ENCODE measurements at regions not wholly inside any gene's neighbourhood (a gene's known extent, or its start where the extent isn't known, plus 50 kb on each side); places are given as distances from the start of the nearest gene placed in this dataset.

DNA sequence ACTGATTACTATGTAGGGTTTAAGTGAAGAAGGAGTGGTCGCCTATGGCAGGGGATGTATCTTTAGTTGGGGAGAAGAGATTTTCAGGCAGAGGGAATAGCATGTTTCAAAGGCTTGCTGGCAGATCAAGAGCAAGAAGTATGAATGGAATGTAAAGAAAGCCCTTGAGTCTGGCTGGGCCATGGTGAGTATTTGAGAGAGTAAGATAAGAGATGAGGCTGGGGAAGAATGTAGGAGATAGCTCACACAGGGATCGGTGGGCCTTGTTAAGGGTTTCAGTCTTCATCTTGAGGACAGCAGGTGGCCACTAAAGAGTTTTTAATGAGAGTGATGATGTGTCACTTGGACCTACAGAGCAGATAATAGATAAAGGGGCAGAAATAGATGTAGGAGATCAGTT is 319.1 kb upstream of the RPS6KA3 start:
- no peaks in the 10 kb centered on the region for H3K27me3 ChIP-seq (replicated peaks; ENCODE audit: control insufficient read depth, insufficient read depth, low read length)
- Mint-ChIP-seq H3K27ac (ENCODE audit: unreplicated experiment) (peak overlapping the region; percentile 78), H3K9me3 (ENCODE audit: unreplicated experiment) (peaks cover 4% of the 10 kb centered on the region), H3K27me3 (ENCODE audit: insufficient read depth, unreplicated experiment) (no peaks in the 10 kb centered on the region), H3K4me3 (ENCODE audit: unreplicated experiment) (peak overlapping the region; percentile 19), H3K36me3 (ENCODE audit: insufficient read depth, unreplicated experiment) (peaks cover 6% of the 10 kb centered on the region), H3K4me1 (ENCODE audit: low read depth, unreplicated experiment) (peaks cover 14% of the 10 kb centered on the region)
- CTCF ChIA-PET: no interaction called here
- TF ChIP-seq, protein P1, sequence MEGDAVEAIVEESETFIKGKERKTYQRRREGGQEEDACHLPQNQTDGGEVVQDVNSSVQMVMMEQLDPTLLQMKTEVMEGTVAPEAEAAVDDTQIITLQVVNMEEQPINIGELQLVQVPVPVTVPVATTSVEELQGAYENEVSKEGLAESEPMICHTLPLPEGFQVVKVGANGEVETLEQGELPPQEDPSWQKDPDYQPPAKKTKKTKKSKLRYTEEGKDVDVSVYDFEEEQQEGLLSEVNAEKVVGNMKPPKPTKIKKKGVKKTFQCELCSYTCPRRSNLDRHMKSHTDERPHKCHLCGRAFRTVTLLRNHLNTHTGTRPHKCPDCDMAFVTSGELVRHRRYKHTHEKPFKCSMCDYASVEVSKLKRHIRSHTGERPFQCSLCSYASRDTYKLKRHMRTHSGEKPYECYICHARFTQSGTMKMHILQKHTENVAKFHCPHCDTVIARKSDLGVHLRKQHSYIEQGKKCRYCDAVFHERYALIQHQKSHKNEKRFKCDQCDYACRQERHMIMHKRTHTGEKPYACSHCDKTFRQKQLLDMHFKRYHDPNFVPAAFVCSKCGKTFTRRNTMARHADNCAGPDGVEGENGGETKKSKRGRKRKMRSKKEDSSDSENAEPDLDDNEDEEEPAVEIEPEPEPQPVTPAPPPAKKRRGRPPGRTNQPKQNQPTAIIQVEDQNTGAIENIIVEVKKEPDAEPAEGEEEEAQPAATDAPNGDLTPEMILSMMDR (IDR thresholded peaks at IDR 0.05; ENCODE audit: insufficient read depth in 1 of 2, low read depth in 1 of 2, low read length in 1 of 2, severe bottlenecking in 1 of 2, unreplicated experiment in 1 of 2): no peak
- peak; percentile 39 to 65 for DNase-seq
- intact Hi-C loops (cut with micrococcal nuclease; ENCODE audit: unreplicated experiment): no loop called here
- H3K4me3 ChIP-seq (ENCODE audit: low read depth, low read length): no peak overlapping the region
- BruUV-seq (replicated peaks): no TSS peak
- H3K4me1 ChIP-seq: peaks cover 22% of the 10 kb centered on the region
- H3K36me3 ChIP-seq (ENCODE audit: control insufficient read depth, insufficient read depth, low read length): no peaks in the 10 kb centered on the region
- POLR2A ChIA-PET: no interaction called here
- H3K9me3 ChIP-seq: no peaks in the 10 kb centered on the region

DNA sequence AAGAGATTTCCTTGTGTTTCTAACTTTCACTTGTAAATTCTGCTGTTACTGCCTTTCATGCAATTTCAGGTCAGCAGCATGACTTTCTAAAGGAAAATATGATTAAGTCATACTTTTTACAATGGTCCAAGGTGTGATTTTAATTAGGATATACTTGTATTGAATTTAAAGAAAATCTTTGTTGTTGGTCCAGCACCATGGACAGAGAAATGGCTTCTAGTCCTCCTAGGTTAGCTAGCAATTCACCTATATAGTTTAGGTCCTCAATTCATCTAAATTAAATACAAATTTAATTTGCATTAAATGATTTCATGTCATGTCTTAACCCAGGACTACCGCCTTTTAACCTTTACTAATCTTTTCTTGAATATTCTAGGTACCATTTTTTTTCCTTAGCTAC is 304.9 kb upstream of the RPS6KA3 start:
- Mint-ChIP-seq H3K9me3 (ENCODE audit: unreplicated experiment) (no peaks in the 10 kb centered on the region), H3K36me3 (ENCODE audit: insufficient read depth, unreplicated experiment) (no peaks in the 10 kb centered on the region), H3K27ac (ENCODE audit: unreplicated experiment) (no peak overlapping the region), H3K4me1 (ENCODE audit: low read depth, unreplicated experiment) (no peaks in the 10 kb centered on the region), H3K27me3 (ENCODE audit: insufficient read depth, unreplicated experiment) (no peaks in the 10 kb centered on the region), H3K4me3 (ENCODE audit: unreplicated experiment) (no peak overlapping the region)
- no peaks in the 10 kb centered on the region for H3K27me3 ChIP-seq (replicated peaks; ENCODE audit: control insufficient read depth, insufficient read depth, low read length)
- H3K4me1 ChIP-seq: no peaks in the 10 kb centered on the region
- H3K4me3 ChIP-seq (ENCODE audit: low read depth, low read length): no peak overlapping the region
- intact Hi-C loops (cut with micrococcal nuclease; ENCODE audit: unreplicated experiment): no loop called here
- no peaks in the 10 kb centered on the region for H3K36me3 ChIP-seq (ENCODE audit: control insufficient read depth, insufficient read depth, low read length)
- TF ChIP-seq, protein P1 (IDR thresholded peaks at IDR 0.05; ENCODE audit: insufficient read depth in 1 of 2, low read depth in 1 of 2, low read length in 1 of 2, severe bottlenecking in 1 of 2, unreplicated experiment in 1 of 2): no peak
- ChIA-PET POLR2A (no interaction called here), CTCF (no interaction called here)
- no TSS peak for BruUV-seq (replicated peaks)
- H3K9me3 ChIP-seq: no peaks in the 10 kb centered on the region
- DNase-seq: no peak

DNA sequence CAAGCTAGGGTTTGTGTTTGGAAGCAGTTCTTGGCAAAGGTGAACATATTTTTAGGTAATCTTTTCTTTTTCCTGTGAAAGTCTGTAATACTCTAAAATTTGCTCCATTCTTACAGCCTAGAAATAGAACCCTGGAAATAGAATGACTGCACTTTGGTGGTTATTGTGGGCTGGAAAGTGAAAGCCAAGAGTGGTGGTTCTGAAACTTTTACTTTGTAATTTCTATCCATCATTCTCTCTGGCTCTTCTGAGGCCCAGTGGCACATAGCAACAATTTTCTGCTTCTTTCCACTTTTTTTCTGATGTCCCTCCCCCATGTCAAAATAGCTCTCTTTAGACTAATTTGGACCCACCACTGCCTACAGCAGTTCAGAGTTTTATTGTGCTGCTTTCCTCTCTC is 300.4 kb upstream of the RPS6KA3 start:
- H3K9me3 Mint-ChIP-seq (ENCODE audit: unreplicated experiment): no peaks in the 10 kb centered on the region
- BruUV-seq (replicated peaks): no TSS peak
- no peaks in the 10 kb centered on the region for H3K27me3 Mint-ChIP-seq (ENCODE audit: insufficient read depth, unreplicated experiment)
- CTCF ChIA-PET: no interaction called here
- Histone ChIP-seq H3K36me3 (ENCODE audit: control insufficient read depth, insufficient read depth, low read length) (no peaks in the 10 kb centered on the region), H3K4me1 (no peaks in the 10 kb centered on the region), H3K9me3 (no peaks in the 10 kb centered on the region), H3K27me3 (replicated peaks; ENCODE audit: control insufficient read depth, insufficient read depth, low read length) (no peaks in the 10 kb centered on the region), H3K4me3 (ENCODE audit: low read depth, low read length) (no peak overlapping the region)
- H3K27ac Mint-ChIP-seq (ENCODE audit: unreplicated experiment): no peak overlapping the region
- POLR2A ChIA-PET: no interaction called here
- no peaks in the 10 kb centered on the region for H3K4me1 Mint-ChIP-seq (ENCODE audit: low read depth, unreplicated experiment)
- no peak for DNase-seq
- no peaks in the 10 kb centered on the region for H3K36me3 Mint-ChIP-seq (ENCODE audit: insufficient read depth, unreplicated experiment)
- H3K4me3 Mint-ChIP-seq (ENCODE audit: unreplicated experiment): no peak overlapping the region
- TF ChIP-seq, protein P1 (IDR thresholded peaks at IDR 0.05; ENCODE audit: insufficient read depth in 1 of 2, low read depth in 1 of 2, low read length in 1 of 2, severe bottlenecking in 1 of 2, unreplicated experiment in 1 of 2): no peak
- intact Hi-C loops (cut with micrococcal nuclease; ENCODE audit: unreplicated experiment): no loop called here
